ENCODE measurements at regions not wholly inside any gene's neighbourhood (a gene's known extent, or its start where the extent isn't known, plus 50 kb on each side); places are given as distances from the start of the nearest gene placed in this dataset.

DNA sequence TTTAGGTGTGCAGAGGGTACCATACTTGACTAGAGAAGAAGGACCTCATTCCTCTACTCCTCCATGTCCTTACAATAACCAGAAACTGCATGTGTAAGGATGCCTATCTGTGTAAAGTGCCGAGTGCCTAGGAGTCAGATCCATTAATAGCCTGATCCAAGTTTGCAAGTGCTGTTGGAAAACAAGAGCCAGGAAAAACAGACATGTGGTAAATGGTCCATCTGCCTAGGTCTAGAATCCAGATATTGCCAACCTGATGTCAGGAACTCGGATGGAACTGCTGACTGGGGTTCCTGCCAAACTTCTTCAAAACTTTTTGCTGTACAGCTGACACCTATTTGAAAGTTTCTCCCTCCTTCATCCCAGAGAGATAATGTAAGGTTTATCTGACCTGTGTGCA lies 239.4 kb upstream of the CAMK1G start:
- Mint-ChIP-seq H3K9me3 (no peaks in the 10 kb centered on the region), H3K4me3 (no peak overlapping the region), H3K27ac (no peak overlapping the region), H3K36me3 (ENCODE audit: low read depth) (no peaks in the 10 kb centered on the region), H3K27me3 (peaks cover 9% of the 10 kb centered on the region), H3K4me1 (ENCODE audit: low read depth) (no peaks in the 10 kb centered on the region)

- Mint-ChIP-seq H3K36me3 (ENCODE audit: low read depth) (no peaks in the 10 kb centered on the region), H3K9me3 (no peaks in the 10 kb centered on the region), H3K4me3 (no peak overlapping the region), H3K4me1 (ENCODE audit: low read depth) (no peaks in the 10 kb centered on the region), H3K27me3 (no peaks in the 10 kb centered on the region), H3K27ac (no peak overlapping the region)
These were observed 233.9 kb upstream of the CAMK1G start for GRCh38 chr1:209349363-209350308.

GRCh38 chr1:209353053-209353452 lies 230.5 kb upstream of the CAMK1G start:
- Mint-ChIP-seq H3K36me3 (ENCODE audit: low read depth) (no peaks in the 10 kb centered on the region), H3K4me3 (no peak overlapping the region), H3K9me3 (no peaks in the 10 kb centered on the region), H3K27me3 (no peaks in the 10 kb centered on the region), H3K4me1 (ENCODE audit: low read depth) (no peaks in the 10 kb centered on the region), H3K27ac (no peak overlapping the region)

DNA sequence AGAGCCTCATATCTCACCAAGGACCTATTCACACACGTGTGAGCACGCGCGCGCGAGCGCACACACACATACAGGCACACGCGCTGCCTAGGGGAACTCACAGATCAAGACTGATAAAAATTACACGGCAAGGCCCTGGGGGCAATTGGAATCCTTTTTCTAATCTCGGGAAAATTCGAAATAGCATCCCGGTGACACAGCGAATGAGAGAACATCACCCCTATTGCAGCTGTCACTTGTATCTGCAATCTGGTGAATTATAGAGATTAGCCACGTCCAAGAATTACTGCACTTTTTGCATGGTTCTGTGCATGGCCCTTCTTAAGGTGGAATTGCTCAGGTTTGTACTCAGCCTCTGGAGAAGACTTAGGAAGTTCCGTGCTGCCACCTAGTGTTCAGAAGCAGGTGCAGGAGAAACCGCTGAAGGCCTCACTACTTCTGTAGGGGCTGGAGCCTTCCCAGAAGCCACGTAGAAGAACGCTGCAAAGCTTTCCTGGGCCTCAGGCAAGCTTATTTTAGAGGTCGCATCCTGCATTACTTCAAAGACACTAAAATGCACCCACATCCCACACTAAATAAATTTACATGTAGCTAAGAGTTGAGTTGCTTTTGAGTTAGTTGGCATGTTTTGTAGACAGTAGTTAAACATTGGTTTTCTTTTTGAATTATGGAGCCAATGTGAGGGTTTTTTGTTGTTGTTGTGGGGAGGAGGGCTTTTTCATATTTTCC lies 229.2 kb upstream of the CAMK1G start:
- Mint-ChIP-seq H3K36me3 (ENCODE audit: low read depth) (no peaks in the 10 kb centered on the region), H3K27ac (no peak overlapping the region), H3K27me3 (no peaks in the 10 kb centered on the region), H3K4me1 (ENCODE audit: low read depth) (no peaks in the 10 kb centered on the region), H3K9me3 (no peaks in the 10 kb centered on the region), H3K4me3 (no peak overlapping the region)

- H3K27ac Mint-ChIP-seq, result no peak overlapping the region
These were observed 228.7 kb upstream of the CAMK1G start for GRCh38 chr1:209354840-209355165.

GRCh38 chr1:209355415-209355814 lies 228.1 kb upstream of the CAMK1G start:
- no peak overlapping the region for H3K4me3 Mint-ChIP-seq
- no peaks in the 10 kb centered on the region for H3K36me3 Mint-ChIP-seq (ENCODE audit: low read depth)
- H3K9me3 Mint-ChIP-seq, result no peaks in the 10 kb centered on the region

More at GRCh38 chr1:209354840-209355165, 228.7 kb upstream of the CAMK1G start:
- no peaks in the 10 kb centered on the region for H3K27me3 Mint-ChIP-seq
- no peaks in the 10 kb centered on the region for H3K9me3 Mint-ChIP-seq
- no peak overlapping the region for H3K4me3 Mint-ChIP-seq
- H3K36me3 Mint-ChIP-seq (ENCODE audit: low read depth), result no peaks in the 10 kb centered on the region
- no peaks in the 10 kb centered on the region for H3K4me1 Mint-ChIP-seq (ENCODE audit: low read depth)

DNA sequence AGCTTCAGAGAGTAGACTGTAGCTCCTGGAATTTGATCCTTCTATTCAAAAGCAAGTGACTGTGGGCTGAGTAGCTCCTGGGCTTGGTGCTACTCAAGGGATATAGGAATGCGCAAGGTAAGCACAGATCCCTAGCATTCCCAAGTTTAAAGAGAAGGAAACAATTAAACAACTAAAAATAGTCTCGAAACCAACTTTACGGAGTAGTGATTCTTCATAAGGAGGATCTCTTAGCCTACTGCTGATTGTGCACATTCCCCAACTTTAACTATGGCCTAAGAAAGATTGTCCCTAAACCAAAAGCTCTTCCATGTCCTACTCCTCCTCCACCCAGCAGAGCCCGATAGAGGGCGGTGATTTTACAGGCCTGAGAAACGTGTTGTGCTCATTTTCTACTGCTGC lies 226.5 kb upstream of the CAMK1G start:
- H3K4me3 Mint-ChIP-seq, result no peak overlapping the region
- no peak overlapping the region for H3K27ac Mint-ChIP-seq
- peaks cover 6% of the 10 kb centered on the region for H3K27me3 Mint-ChIP-seq
- H3K4me1 Mint-ChIP-seq (ENCODE audit: low read depth), result no peaks in the 10 kb centered on the region
- H3K36me3 Mint-ChIP-seq (ENCODE audit: low read depth), result no peaks in the 10 kb centered on the region
- no peaks in the 10 kb centered on the region for H3K9me3 Mint-ChIP-seq

More at GRCh38 chr1:209355415-209355814, 228.1 kb upstream of the CAMK1G start:
- no peak overlapping the region for H3K27ac Mint-ChIP-seq
- H3K27me3 Mint-ChIP-seq, result peaks cover 1% of the 10 kb centered on the region
- H3K4me1 Mint-ChIP-seq (ENCODE audit: low read depth), result no peaks in the 10 kb centered on the region

DNA sequence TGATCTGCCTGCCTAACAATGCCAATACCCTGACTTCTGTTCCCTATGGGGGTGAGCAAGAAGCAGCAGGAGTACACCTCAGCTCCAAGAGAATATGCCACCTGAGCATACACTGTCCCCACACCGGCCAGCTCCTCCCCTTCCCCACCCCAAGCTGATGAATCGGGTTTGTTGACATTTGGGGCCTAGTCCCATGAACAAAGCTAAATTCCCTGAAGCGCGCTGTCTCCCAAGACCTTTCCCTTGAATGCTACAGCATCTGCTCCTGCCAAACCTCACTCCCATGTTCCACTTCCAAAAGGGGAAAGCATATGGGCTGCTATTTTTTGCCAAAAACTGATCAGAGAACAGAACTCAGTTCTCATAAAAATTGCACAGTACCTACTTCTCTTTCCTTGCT lies 220.4 kb upstream of the CAMK1G start:
- H3K4me1 Mint-ChIP-seq (ENCODE audit: low read depth), result no peaks in the 10 kb centered on the region
- no peak overlapping the region for H3K27ac Mint-ChIP-seq
- H3K4me3 Mint-ChIP-seq, result no peak overlapping the region
- no peaks in the 10 kb centered on the region for H3K9me3 Mint-ChIP-seq
- peaks cover 13% of the 10 kb centered on the region for H3K27me3 Mint-ChIP-seq
- H3K36me3 Mint-ChIP-seq (ENCODE audit: low read depth), result no peaks in the 10 kb centered on the region

- Mint-ChIP-seq H3K27ac (no peak overlapping the region), H3K9me3 (no peaks in the 10 kb centered on the region), H3K4me1 (ENCODE audit: low read depth) (no peaks in the 10 kb centered on the region), H3K27me3 (peaks cover 17% of the 10 kb centered on the region), H3K4me3 (no peak overlapping the region), H3K36me3 (ENCODE audit: low read depth) (no peaks in the 10 kb centered on the region)
These were observed 218.8 kb upstream of the CAMK1G start for GRCh38 chr1:209364716-209365115.

DNA sequence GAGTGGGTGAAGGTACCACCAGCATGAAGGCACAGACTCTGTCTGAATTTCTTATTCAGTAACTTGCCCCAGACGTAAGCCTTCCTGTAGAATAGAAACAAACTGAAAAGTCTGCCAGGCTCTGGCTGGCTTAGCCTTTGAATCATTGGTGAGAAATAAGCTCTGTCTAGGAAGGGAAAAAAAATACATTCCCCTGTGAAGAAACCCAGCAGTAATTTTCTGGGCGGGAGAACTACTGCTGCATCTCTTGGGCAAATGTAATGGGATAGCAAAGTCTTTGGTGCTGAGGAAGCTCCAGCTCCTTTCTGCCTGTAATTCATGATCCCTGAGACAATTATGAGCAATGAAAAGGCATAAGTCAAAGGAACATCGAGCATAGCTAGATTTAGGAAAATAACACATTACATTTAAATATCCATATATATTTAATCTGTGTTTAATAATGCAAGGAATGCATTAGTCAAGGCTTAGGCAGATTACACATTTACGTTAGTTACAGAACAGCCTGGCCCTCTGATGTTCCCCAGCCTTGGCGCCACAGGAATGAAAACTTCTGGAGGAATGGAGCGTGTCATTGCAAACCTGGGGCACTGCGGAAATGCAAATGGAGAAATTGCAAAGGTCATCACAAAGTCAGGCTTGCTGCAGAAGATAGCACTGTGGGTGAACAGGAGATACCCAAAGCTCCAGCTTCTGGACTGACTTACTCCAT lies 216.3 kb upstream of the CAMK1G start:
- H3K4me3 Mint-ChIP-seq, result no peak overlapping the region
- H3K27ac Mint-ChIP-seq, result no peak overlapping the region
- H3K4me1 Mint-ChIP-seq (ENCODE audit: low read depth), result no peaks in the 10 kb centered on the region
- peaks cover 11% of the 10 kb centered on the region for H3K27me3 Mint-ChIP-seq
- no peaks in the 10 kb centered on the region for H3K36me3 Mint-ChIP-seq (ENCODE audit: low read depth)
- H3K9me3 Mint-ChIP-seq, result no peaks in the 10 kb centered on the region

- peaks cover 8% of the 10 kb centered on the region for H3K27me3 Mint-ChIP-seq
- H3K27ac Mint-ChIP-seq, result no peak overlapping the region
- H3K9me3 Mint-ChIP-seq, result no peaks in the 10 kb centered on the region
- no peaks in the 10 kb centered on the region for H3K4me1 Mint-ChIP-seq (ENCODE audit: low read depth)
- no peaks in the 10 kb centered on the region for H3K36me3 Mint-ChIP-seq (ENCODE audit: low read depth)
- H3K4me3 Mint-ChIP-seq, result no peak overlapping the region
These were observed 214.5 kb upstream of the CAMK1G start for GRCh38 chr1:209368864-209369598.

DNA sequence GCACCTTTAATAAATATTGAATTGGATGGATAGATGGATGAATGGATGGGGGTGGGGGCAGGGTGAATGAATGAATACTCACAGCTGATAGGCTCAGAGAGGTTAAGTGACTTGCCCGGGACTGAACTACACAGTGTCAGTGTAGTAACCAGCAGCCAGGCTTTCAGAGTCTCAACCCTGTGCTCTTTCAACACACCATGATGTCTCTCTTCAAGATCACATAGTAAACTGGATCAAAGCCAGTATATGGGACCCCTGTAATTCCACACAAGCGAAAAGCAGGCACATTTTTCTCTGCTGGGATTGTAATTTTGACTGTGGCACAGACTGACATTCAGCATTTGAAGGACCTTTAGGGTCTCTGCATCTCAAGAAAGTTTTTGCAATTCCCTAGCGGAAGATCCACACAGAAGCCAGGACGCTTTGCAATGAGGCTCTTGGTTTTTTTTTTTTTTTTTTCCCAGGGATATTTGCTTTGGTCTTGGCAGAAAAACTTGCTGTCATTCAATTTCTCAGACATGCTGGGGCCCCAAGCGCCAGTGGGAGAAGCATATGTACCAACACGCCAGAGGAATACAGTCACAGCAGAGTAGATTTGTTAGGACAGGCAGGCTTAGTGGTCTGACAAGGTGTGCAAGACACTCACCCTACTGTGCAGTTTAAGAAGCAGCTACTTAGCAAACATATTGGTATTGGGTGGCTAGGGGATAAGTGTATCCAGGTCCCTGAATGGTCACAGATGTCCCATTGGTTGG lies 213.1 kb upstream of the CAMK1G start:
- H3K4me1 Mint-ChIP-seq (ENCODE audit: low read depth), result no peaks in the 10 kb centered on the region
- H3K27ac Mint-ChIP-seq, result no peak overlapping the region
- no peak overlapping the region for H3K4me3 Mint-ChIP-seq
- H3K9me3 Mint-ChIP-seq, result no peaks in the 10 kb centered on the region
- H3K36me3 Mint-ChIP-seq (ENCODE audit: low read depth), result no peaks in the 10 kb centered on the region
- H3K27me3 Mint-ChIP-seq, result peaks cover 4% of the 10 kb centered on the region

GRCh38 chr1:209375097-209375496 lies 208.4 kb upstream of the CAMK1G start:
- no peak overlapping the region for H3K27ac Mint-ChIP-seq
- H3K27me3 Mint-ChIP-seq, result no peaks in the 10 kb centered on the region
- H3K36me3 Mint-ChIP-seq (ENCODE audit: low read depth), result no peaks in the 10 kb centered on the region
- no peaks in the 10 kb centered on the region for H3K4me1 Mint-ChIP-seq (ENCODE audit: low read depth)
- H3K4me3 Mint-ChIP-seq, result no peak overlapping the region
- no peaks in the 10 kb centered on the region for H3K9me3 Mint-ChIP-seq

Measured in stimulated activated naive CD8-positive, alpha-beta T cell treated with anti-CD3 and anti-CD28 coated beads, Interleukin-15, Interleukin-2, amounts not matched to agents 100 ng/mL and 50 ng/mL, for 24 hours (primary cell).